ENCODE measurements at regions not wholly inside any gene's neighbourhood (a gene's known extent, or its start where the extent isn't known, plus 50 kb on each side); places are given as distances from the start of the nearest gene placed in this dataset.

- Histone ChIP-seq H2AFZ (ENCODE audit: low read depth) (no peak overlapping the region), H3K4me3 (IDR thresholded peaks at IDR 0.05; ENCODE audit: insufficient read depth, low read depth, low read length) (no peak overlapping the region), H4K20me1 (ENCODE audit: insufficient read depth) (no peaks in the 10 kb centered on the region)
Observed at GRCh38 chr10:62959553-62959952, 143.4 kb upstream of the EGR2 start.

GRCh38 chr10:62958980-62959379, 142.8 kb upstream of the EGR2 start:
- Histone ChIP-seq H3K36me3 (ENCODE audit: insufficient read depth) (no peaks in the 10 kb centered on the region), H4K20me1 (ENCODE audit: insufficient read depth) (no peaks in the 10 kb centered on the region), H3K79me2 (ENCODE audit: insufficient read depth, low read depth) (no peaks in the 10 kb centered on the region), H2AFZ (ENCODE audit: low read depth) (no peak overlapping the region), H3K4me1 (ENCODE audit: low read depth, poor library complexity, severe bottlenecking) (no peaks in the 10 kb centered on the region), H3K27ac (no peak overlapping the region), H3K4me3 (IDR thresholded peaks at IDR 0.05; ENCODE audit: insufficient read depth, low read depth, low read length) (no peak overlapping the region), H3K4me2 (no peak overlapping the region), H3K9ac (no peak overlapping the region), H3K27me3 (ENCODE audit: insufficient read depth, low read depth) (no peaks in the 10 kb centered on the region)
- TF ChIP-seq CTCF (conservative IDR thresholded peaks at IDR 0.05; ENCODE audit: low read depth, low read length): no peak

More at GRCh38 chr10:62959553-62959952, 143.4 kb upstream of the EGR2 start:
- no peak overlapping the region for H3K27ac ChIP-seq
- H3K79me2 ChIP-seq (ENCODE audit: insufficient read depth, low read depth): no peaks in the 10 kb centered on the region
- H3K4me2 ChIP-seq: no peak overlapping the region
- no peaks in the 10 kb centered on the region for H3K36me3 ChIP-seq (ENCODE audit: insufficient read depth)
- no peak overlapping the region for H3K9ac ChIP-seq
- no peaks in the 10 kb centered on the region for H3K27me3 ChIP-seq (ENCODE audit: insufficient read depth, low read depth)
- no peaks in the 10 kb centered on the region for H3K4me1 ChIP-seq (ENCODE audit: low read depth, poor library complexity, severe bottlenecking)
- no peak for TF ChIP-seq CTCF (conservative IDR thresholded peaks at IDR 0.05; ENCODE audit: low read depth, low read length)

- TF ChIP-seq CTCF (conservative IDR thresholded peaks at IDR 0.05; ENCODE audit: low read depth, low read length): no peak
- H3K79me2 ChIP-seq (ENCODE audit: insufficient read depth, low read depth): no peaks in the 10 kb centered on the region
- no peaks in the 10 kb centered on the region for H3K27me3 ChIP-seq (ENCODE audit: insufficient read depth, low read depth)
- no peak overlapping the region for H2AFZ ChIP-seq (ENCODE audit: low read depth)
- H3K4me1 ChIP-seq (ENCODE audit: low read depth, poor library complexity, severe bottlenecking): no peaks in the 10 kb centered on the region
- no peak overlapping the region for H3K27ac ChIP-seq
- no peaks in the 10 kb centered on the region for H4K20me1 ChIP-seq (ENCODE audit: insufficient read depth)
- no peak overlapping the region for H3K4me2 ChIP-seq
- H3K9ac ChIP-seq: no peak overlapping the region
- no peak overlapping the region for H3K4me3 ChIP-seq (IDR thresholded peaks at IDR 0.05; ENCODE audit: insufficient read depth, low read depth, low read length)
- no peaks in the 10 kb centered on the region for H3K36me3 ChIP-seq (ENCODE audit: insufficient read depth)
Observed at GRCh38 chr10:62946278-62946677, 130.1 kb upstream of the EGR2 start.

GRCh38 chr10:62939698-62940097, 123.5 kb upstream of the EGR2 start:
- H3K36me3 ChIP-seq (ENCODE audit: insufficient read depth): no peaks in the 10 kb centered on the region
- H3K79me2 ChIP-seq (ENCODE audit: insufficient read depth, low read depth): no peaks in the 10 kb centered on the region
- H3K27ac ChIP-seq: no peak overlapping the region
- no peaks in the 10 kb centered on the region for H3K27me3 ChIP-seq (ENCODE audit: insufficient read depth, low read depth)
- no peaks in the 10 kb centered on the region for H3K4me1 ChIP-seq (ENCODE audit: low read depth, poor library complexity, severe bottlenecking)
- H3K4me2 ChIP-seq: no peak overlapping the region
- TF ChIP-seq CTCF (conservative IDR thresholded peaks at IDR 0.05; ENCODE audit: low read depth, low read length): no peak
- H3K4me3 ChIP-seq (IDR thresholded peaks at IDR 0.05; ENCODE audit: insufficient read depth, low read depth, low read length): no peak overlapping the region
- H3K9ac ChIP-seq: no peak overlapping the region
- H2AFZ ChIP-seq (ENCODE audit: low read depth): no peak overlapping the region
- H4K20me1 ChIP-seq (ENCODE audit: insufficient read depth): no peaks in the 10 kb centered on the region
